SKM-1 treated with dmso at 0.1 percent for 144 hours (cell line): ENCODE measurements at regions not wholly inside any gene's neighbourhood (a gene's known extent, or its start where the extent isn't known, plus 50 kb on each side); places are given as distances from the start of the nearest gene placed in this dataset.
A peak's percentile ranks its signal among the peaks of the same experiment; 100 is the strongest.
"Not testable (repeated sequence)": the region's sequence is repeated elsewhere in the genome, so short reads cannot be mapped to it uniquely, and the experiment has no call there.

Source experiments
- DNase-seq: peaks from one replicate; lab custom pipeline; 2025; ENCODE audit not compliant: unreplicated experiment; lab: John Stamatoyannopoulos, UW

DNA sequence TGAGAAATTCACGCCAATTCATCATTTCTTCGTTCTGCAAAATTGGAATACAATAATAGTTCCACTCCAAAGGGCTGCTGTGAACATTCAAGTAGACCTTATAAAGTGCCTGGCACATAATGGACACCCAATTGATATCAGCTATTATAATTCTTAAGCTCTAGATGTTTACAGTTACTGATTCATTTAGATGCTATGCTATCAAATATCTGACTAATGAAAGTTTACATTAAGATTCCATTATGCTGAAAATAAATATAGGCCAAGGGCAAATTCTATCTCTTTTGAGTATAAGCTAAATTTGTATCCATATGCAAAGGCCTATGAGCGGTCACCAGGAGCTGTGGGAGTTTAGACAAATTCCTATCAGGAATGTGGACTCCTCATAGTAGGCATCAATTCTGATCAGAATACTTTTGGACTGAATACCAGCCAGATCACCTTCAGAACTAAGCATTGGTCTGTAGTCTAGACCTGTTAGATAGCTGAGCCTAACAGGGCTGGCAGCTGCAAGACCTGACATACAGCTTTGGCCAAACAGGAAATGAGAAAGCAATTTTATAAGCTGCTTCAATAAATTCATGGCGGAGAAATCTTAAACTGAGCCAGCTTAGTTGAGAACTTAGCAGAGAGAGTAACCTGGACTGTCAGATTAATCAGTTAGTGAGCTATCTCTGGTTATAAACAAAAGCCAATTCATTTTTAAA, 384.3 kb upstream of the ACTRT1 start:
- DNase-seq, result no peak

DNA sequence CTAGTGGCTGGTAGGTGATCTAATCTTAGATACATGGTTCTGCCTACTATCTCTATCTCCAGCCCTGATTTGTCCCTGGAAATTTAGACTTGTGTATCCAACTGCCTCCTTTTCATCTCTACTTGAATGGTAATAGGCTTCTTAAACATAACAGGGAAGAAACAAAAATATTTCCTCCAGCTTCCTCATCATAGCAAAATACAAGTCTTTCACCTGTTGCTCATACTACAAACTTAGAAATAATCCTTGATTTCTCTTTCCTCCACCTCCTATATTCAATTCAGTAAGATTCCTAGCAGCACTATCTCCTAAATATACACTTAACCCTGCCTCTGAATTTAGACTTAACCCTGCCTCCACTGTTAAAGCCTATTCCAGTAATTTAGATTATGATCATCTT, 373.3 kb upstream of the ACTRT1 start:
- no peak for DNase-seq

DNA sequence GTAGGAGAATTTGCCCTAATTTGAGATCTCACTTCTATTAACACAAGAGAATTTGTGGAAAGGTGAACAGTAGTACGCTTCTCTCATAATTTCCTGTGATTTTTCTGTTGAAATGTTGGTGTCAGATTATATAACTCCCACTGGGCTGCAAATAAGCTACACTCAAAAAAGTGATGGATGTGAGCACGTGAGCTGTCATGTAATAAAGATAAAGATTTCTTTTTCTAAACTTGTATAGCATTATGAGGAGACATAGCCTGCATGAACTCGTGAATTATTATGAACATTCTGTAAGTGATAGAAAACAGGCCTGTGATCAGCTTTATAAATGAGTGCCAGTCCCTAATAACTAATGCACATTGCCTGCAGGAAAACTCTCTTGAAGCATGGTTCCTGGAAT, 356.6 kb upstream of the ACTRT1 start:
- no peak for DNase-seq

- no peak for DNase-seq
Measured at GRCh38 chrX:128396601-128397000, 344.4 kb upstream of the ACTRT1 start.

DNA sequence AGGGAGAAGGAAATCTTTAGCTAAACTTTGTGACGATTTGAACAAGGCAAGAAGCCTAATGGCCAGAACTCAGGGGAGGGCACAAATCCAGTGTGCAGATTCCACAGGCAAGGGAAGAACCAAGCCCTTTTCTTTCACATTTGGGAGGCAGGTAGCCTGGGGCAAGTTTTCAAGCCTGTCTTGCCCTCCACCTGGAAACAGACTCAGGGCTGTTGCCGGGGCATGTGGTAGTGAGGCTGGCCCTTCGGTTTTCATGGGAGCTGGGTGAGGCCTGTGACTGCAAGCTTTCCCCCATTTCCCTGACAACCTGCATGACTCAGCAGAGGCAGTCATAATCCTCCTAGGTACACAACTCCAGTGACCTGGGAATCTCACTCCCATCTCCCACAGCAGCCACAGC, 331.6 kb upstream of the ACTRT1 start:
- not testable (repeated sequence) for DNase-seq

DNA sequence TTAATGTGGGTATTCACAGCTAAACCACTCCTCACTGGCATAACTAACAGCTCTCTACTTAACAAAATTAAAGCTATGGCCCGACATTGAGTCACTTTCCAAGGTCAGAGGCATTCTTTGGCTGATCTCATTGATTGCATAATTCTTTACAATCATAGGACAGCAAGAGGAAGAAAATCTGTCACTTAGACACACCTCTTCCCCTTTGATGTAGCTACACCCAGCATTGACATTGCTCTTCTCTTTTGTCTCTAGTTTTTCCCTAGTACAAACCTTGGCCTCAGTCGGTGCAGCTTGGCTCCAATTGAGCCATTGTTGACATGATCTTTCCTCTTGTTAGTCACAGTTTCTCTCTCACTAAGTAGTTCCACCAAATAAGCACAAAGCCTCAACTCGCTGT, 313.3 kb upstream of the ACTRT1 start:
- DNase-seq, result peak; percentile 5

DNA sequence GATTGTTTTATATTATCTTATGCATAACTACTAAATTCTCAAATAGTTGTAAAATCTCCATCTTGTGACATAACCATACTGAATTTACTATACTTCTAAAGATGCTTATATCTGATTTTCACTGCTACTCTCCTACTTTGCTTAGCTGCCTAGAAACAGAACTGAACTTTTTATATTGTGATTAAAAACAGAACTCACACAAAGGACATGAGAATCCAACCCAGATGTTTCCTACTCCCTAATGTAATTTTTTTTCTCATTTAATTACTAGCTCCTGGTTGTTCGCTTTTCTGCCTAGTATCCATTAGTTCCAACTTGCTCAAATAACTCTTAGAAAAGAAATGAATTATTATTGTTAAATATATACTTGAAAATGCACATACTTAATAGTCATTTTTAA, 283.5 kb upstream of the ACTRT1 start:
- no peak for DNase-seq

DNA sequence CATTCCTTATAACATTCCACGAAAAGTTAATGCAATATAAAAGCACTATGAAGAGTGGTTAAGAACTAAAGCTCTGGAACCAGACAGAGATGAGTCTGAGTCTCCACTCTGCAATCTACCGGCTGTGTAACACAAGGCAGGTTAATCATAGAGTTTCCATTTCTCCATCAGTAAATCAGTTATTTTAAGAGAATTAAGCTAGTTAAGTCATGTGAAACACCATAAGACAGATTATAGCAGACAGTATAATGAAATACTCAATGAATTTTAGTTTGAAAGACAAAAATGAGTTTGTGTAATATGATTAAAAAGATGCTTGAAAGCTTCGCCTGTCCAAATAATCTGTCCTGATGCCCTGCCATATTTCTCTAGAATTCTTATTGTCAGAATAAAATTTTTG, 282.6 kb upstream of the ACTRT1 start:
- no peak for DNase-seq

DNA sequence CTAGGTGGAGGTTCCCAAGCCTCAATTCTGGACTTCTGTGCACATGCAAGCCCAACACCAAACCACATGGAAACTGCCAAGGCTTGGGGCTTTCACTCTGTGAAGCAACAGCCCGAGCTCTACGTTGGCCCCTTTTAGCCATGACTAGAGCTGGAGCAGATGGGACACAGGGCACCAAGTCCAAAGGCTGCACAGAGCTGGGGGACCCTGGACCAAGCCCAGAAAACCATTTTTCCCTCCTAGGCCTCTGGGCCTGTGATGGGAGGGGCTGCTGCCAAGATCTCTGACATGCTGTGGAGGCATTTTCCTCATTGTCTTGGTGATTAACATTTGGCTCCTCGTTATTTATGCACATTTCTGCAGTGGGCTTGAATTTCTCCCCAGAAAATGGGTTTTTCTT, 258.7 kb upstream of the ACTRT1 start:
- DNase-seq, result no peak

DNA sequence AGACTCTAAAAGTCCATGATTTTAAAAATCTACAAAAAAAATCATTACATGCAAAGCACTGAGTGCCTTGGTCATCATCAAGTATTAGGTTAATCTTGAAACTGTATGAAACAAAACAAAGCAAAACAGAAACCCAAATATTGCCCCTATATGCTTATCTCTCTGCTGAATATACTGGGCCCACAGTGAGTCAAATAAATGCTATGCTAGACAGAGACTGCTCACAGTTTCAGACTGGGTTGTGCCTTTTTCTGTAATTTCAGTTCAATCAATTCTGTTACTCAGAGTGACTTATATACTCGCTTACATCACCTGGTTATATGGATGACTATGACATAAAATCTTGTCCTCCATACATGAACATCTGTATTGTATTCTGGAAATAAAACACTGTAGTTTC, 257.1 kb upstream of the ACTRT1 start:
- no peak for DNase-seq

DNA sequence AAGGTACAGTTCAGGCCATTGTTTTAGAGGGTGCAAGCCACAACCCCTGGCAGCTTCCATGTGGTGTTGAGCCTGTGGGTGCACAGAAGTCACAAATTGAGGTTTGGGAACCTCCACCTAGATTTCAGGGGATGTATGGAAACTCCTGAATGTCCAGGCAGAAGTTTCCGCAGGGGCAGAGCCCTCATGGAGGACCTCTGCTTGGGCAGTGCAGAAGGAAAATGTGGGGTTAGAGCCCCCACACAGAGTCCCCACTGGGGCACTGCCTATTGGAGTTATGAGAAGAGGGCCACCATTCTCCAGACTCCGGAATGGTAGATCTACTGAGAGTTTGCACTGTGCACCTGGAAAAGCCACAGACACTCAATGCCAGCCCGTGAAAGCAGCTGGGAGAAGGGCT, 242.0 kb upstream of the ACTRT1 start:
- DNase-seq, result no peak

- DNase-seq, result no peak
Measured at GRCh38 chrX:128287693-128288092, 235.5 kb upstream of the ACTRT1 start.

DNA sequence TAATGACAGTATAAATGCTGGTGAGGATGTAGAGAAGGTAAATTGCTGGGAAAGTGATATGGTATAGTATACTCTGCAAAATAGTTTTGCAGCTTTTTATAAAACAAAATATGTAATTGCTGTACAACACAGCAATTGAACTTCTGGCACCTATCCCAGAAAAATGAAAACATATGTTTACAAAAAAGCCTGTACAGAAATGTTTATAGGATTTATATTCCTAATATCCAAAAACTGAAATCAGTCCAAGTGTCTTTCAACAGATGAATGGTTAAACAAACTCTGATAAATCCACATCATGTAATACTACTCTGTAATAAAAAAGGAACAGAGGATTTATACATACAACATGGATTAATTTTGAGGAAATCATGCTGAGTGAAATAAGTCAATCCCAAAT, 198.4 kb upstream of the ACTRT1 start:
- no peak for DNase-seq

DNA sequence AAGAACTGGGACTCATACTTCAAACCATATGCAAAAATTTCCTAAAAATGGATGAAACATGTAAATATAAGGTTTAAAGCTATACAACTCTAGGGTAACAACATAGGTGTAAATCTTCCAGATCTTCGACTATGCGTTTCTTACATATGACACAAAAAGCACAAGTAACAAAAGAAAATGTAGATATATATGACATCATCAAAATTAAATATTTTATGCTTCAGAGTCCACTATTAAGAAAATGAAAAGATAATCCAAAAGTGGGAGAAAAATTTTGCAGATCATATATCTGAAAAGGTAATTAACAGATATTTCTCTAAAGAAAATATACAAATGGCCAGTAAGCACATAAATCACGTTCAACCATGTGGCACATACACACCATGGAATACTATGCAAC, 164.2 kb upstream of the ACTRT1 start:
- no peak for DNase-seq

DNA sequence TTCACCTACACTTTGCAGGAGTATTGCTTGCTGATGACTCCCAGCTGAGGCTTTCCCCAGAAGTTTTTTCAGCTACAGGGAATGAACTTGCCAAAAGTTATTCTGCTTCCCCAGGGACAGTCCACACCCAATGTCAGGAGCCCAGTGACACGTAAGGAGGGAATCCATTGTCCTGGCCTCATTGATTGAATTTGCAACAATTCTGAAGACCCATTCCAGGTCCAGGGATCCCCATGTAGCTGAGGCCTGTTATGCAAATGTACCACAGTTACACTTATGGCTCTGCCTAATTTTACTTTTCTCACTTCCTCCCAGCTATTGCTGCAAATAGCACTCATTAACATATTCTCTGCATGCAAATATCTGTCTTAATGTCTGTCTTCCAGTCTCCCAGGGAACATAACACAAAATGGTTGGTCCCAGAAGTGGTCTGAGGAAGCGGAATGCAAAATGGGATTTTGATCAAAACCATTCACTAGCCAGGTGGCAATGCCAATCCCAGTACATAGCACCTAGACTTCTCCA, 113.7 kb upstream of the ACTRT1 start:
- no peak for DNase-seq

DNA sequence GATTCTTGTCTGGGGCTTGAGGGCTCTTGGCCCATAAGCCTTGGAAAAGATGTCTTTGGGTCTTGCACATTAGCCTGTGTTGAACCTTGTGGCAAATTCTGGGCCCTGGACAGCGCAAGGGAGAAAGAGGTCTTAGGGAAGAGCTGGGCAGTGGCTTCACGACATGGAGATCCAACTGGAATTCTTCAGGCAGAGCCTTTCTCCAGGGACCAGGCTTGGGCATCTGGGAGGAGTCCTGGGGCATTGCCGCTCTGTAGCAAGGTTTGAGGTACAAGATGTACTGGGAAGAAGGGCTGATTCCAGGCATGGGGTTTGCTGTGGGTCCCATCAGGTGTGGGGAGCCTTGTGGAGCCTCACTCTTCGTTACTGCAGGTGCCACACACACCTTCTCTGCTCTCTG, 104.0 kb upstream of the ACTRT1 start:
- no peak for DNase-seq

GRCh38 chrX:128142745-128143144, 90.5 kb upstream of the ACTRT1 start:
- DNase-seq, result no peak

- peak; percentile 7 for DNase-seq
Measured at GRCh38 chrX:128106630-128107029, 54.4 kb upstream of the ACTRT1 start.

- no peak for DNase-seq
Measured at GRCh38 chrX:128105659-128106058, 53.5 kb upstream of the ACTRT1 start.
